ENCODE measurements at regions not wholly inside any gene's neighbourhood (a gene's known extent, or its start where the extent isn't known, plus 50 kb on each side); places are given as distances from the start of the nearest gene placed in this dataset.

- H3K36me3 ChIP-seq (ENCODE audit: insufficient read depth, low read length) = no peaks in the 10 kb centered on the region
- H3K27ac ChIP-seq (ENCODE audit: low read depth, low read length) = no peak overlapping the region
- H2AFZ ChIP-seq (ENCODE audit: low read length, unreplicated experiment) = no peak overlapping the region
- no peaks in the 10 kb centered on the region for H3K27me3 ChIP-seq (ENCODE audit: insufficient read depth, low read length)
- no peaks in the 10 kb centered on the region for H3K79me2 ChIP-seq (ENCODE audit: control insufficient read depth, insufficient read depth, low read length, unreplicated experiment)
- no peak overlapping the region for H3K4me3 ChIP-seq (ENCODE audit: low read depth, low read length)
- no peaks in the 10 kb centered on the region for H3K4me1 ChIP-seq (ENCODE audit: control insufficient read depth, insufficient read depth, low read length, unreplicated experiment)
Observed at GRCh38 chr3:30084971-30085403, 521.4 kb upstream of the TGFBR2 start.

GRCh38 chr3:30085486-30085885, 520.9 kb upstream of the TGFBR2 start:
- no peaks in the 10 kb centered on the region for H3K79me2 ChIP-seq (ENCODE audit: control insufficient read depth, insufficient read depth, low read length, unreplicated experiment)
- no peaks in the 10 kb centered on the region for H3K4me1 ChIP-seq (ENCODE audit: control insufficient read depth, insufficient read depth, low read length, unreplicated experiment)
- no peak overlapping the region for H2AFZ ChIP-seq (ENCODE audit: low read length, unreplicated experiment)
- H3K36me3 ChIP-seq (ENCODE audit: insufficient read depth, low read length) = no peaks in the 10 kb centered on the region
- no peak overlapping the region for H3K27ac ChIP-seq (ENCODE audit: low read depth, low read length)
- no peak overlapping the region for H3K4me3 ChIP-seq (ENCODE audit: low read depth, low read length)
- H3K27me3 ChIP-seq (ENCODE audit: insufficient read depth, low read length) = no peaks in the 10 kb centered on the region

- Histone ChIP-seq H3K36me3 (ENCODE audit: insufficient read depth, low read length) (no peaks in the 10 kb centered on the region), H3K27me3 (ENCODE audit: insufficient read depth, low read length) (no peaks in the 10 kb centered on the region), H3K4me1 (ENCODE audit: control insufficient read depth, insufficient read depth, low read length, unreplicated experiment) (peaks cover 9% of the 10 kb centered on the region), H3K79me2 (ENCODE audit: control insufficient read depth, insufficient read depth, low read length, unreplicated experiment) (no peaks in the 10 kb centered on the region), H3K27ac (ENCODE audit: low read depth, low read length) (no peak overlapping the region), H3K4me3 (ENCODE audit: low read depth, low read length) (no peak overlapping the region), H2AFZ (ENCODE audit: low read length, unreplicated experiment) (no peak overlapping the region)
Observed at GRCh38 chr3:30091686-30092085, 514.7 kb upstream of the TGFBR2 start.

GRCh38 chr3:30097022-30097650, 509.3 kb upstream of the TGFBR2 start:
- Histone ChIP-seq H3K79me2 (ENCODE audit: control insufficient read depth, insufficient read depth, low read length, unreplicated experiment) (no peaks in the 10 kb centered on the region), H2AFZ (ENCODE audit: low read length, unreplicated experiment) (peak overlapping the region; percentile 3), H3K4me3 (ENCODE audit: low read depth, low read length) (no peak overlapping the region), H3K27me3 (ENCODE audit: insufficient read depth, low read length) (no peaks in the 10 kb centered on the region), H3K36me3 (ENCODE audit: insufficient read depth, low read length) (no peaks in the 10 kb centered on the region), H3K4me1 (ENCODE audit: control insufficient read depth, insufficient read depth, low read length, unreplicated experiment) (peaks cover 37% of the 10 kb centered on the region), H3K27ac (ENCODE audit: low read depth, low read length) (peak overlapping the region; percentile 73; the same call in 1 of the 2 replicates)

- Histone ChIP-seq H3K79me2 (ENCODE audit: control insufficient read depth, insufficient read depth, low read length, unreplicated experiment) (no peaks in the 10 kb centered on the region), H3K27ac (ENCODE audit: low read depth, low read length) (peak overlapping the region; percentile 73), H3K27me3 (ENCODE audit: insufficient read depth, low read length) (no peaks in the 10 kb centered on the region), H3K36me3 (ENCODE audit: insufficient read depth, low read length) (no peaks in the 10 kb centered on the region), H2AFZ (ENCODE audit: low read length, unreplicated experiment) (no peak overlapping the region), H3K4me3 (ENCODE audit: low read depth, low read length) (peak overlapping the region; percentile 4; the same call in 1 of the 2 replicates), H3K4me1 (ENCODE audit: control insufficient read depth, insufficient read depth, low read length, unreplicated experiment) (peaks cover 37% of the 10 kb centered on the region)
Observed at GRCh38 chr3:30098243-30098642, 508.2 kb upstream of the TGFBR2 start.

- H3K27ac ChIP-seq (ENCODE audit: low read depth, low read length) = peak overlapping the region; percentile 73
- no peak overlapping the region for H2AFZ ChIP-seq (ENCODE audit: low read length, unreplicated experiment)
- peak overlapping the region; percentile 4; the same call in 1 of the 2 replicates for H3K4me3 ChIP-seq (ENCODE audit: low read depth, low read length)
- H3K27me3 ChIP-seq (ENCODE audit: insufficient read depth, low read length) = no peaks in the 10 kb centered on the region
- peaks cover 37% of the 10 kb centered on the region for H3K4me1 ChIP-seq (ENCODE audit: control insufficient read depth, insufficient read depth, low read length, unreplicated experiment)
- H3K79me2 ChIP-seq (ENCODE audit: control insufficient read depth, insufficient read depth, low read length, unreplicated experiment) = no peaks in the 10 kb centered on the region
- H3K36me3 ChIP-seq (ENCODE audit: insufficient read depth, low read length) = no peaks in the 10 kb centered on the region
Observed at GRCh38 chr3:30098653-30099455, 507.5 kb upstream of the TGFBR2 start.

- H3K36me3 ChIP-seq (ENCODE audit: insufficient read depth, low read length) = no peaks in the 10 kb centered on the region
- no peak overlapping the region for H3K27ac ChIP-seq (ENCODE audit: low read depth, low read length)
- H3K4me3 ChIP-seq (ENCODE audit: low read depth, low read length) = no peak overlapping the region
- no peaks in the 10 kb centered on the region for H3K27me3 ChIP-seq (ENCODE audit: insufficient read depth, low read length)
- H3K4me1 ChIP-seq (ENCODE audit: control insufficient read depth, insufficient read depth, low read length, unreplicated experiment) = peaks cover 27% of the 10 kb centered on the region
- no peaks in the 10 kb centered on the region for H3K79me2 ChIP-seq (ENCODE audit: control insufficient read depth, insufficient read depth, low read length, unreplicated experiment)
- no peak overlapping the region for H2AFZ ChIP-seq (ENCODE audit: low read length, unreplicated experiment)
Observed at GRCh38 chr3:30102356-30102755, 504.0 kb upstream of the TGFBR2 start.

GRCh38 chr3:30103186-30103585, 503.2 kb upstream of the TGFBR2 start:
- peaks cover 19% of the 10 kb centered on the region for H3K4me1 ChIP-seq (ENCODE audit: control insufficient read depth, insufficient read depth, low read length, unreplicated experiment)
- H3K79me2 ChIP-seq (ENCODE audit: control insufficient read depth, insufficient read depth, low read length, unreplicated experiment) = no peaks in the 10 kb centered on the region
- no peaks in the 10 kb centered on the region for H3K36me3 ChIP-seq (ENCODE audit: insufficient read depth, low read length)
- no peak overlapping the region for H2AFZ ChIP-seq (ENCODE audit: low read length, unreplicated experiment)
- H3K4me3 ChIP-seq (ENCODE audit: low read depth, low read length) = no peak overlapping the region
- no peaks in the 10 kb centered on the region for H3K27me3 ChIP-seq (ENCODE audit: insufficient read depth, low read length)
- H3K27ac ChIP-seq (ENCODE audit: low read depth, low read length) = no peak overlapping the region

GRCh38 chr3:30107531-30107930, 498.9 kb upstream of the TGFBR2 start:
- Histone ChIP-seq H2AFZ (ENCODE audit: low read length, unreplicated experiment) (no peak overlapping the region), H3K4me1 (ENCODE audit: control insufficient read depth, insufficient read depth, low read length, unreplicated experiment) (peaks cover 3% of the 10 kb centered on the region), H3K36me3 (ENCODE audit: insufficient read depth, low read length) (no peaks in the 10 kb centered on the region), H3K27ac (ENCODE audit: low read depth, low read length) (no peak overlapping the region), H3K4me3 (ENCODE audit: low read depth, low read length) (no peak overlapping the region), H3K27me3 (ENCODE audit: insufficient read depth, low read length) (no peaks in the 10 kb centered on the region), H3K79me2 (ENCODE audit: control insufficient read depth, insufficient read depth, low read length, unreplicated experiment) (no peaks in the 10 kb centered on the region)

GRCh38 chr3:30112411-30112810, 494.0 kb upstream of the TGFBR2 start:
- no peaks in the 10 kb centered on the region for H3K79me2 ChIP-seq (ENCODE audit: control insufficient read depth, insufficient read depth, low read length, unreplicated experiment)
- H3K4me1 ChIP-seq (ENCODE audit: control insufficient read depth, insufficient read depth, low read length, unreplicated experiment) = peaks cover 19% of the 10 kb centered on the region
- no peaks in the 10 kb centered on the region for H3K36me3 ChIP-seq (ENCODE audit: insufficient read depth, low read length)
- no peak overlapping the region for H3K4me3 ChIP-seq (ENCODE audit: low read depth, low read length)
- no peaks in the 10 kb centered on the region for H3K27me3 ChIP-seq (ENCODE audit: insufficient read depth, low read length)
- H3K27ac ChIP-seq (ENCODE audit: low read depth, low read length) = no peak overlapping the region
- H2AFZ ChIP-seq (ENCODE audit: low read length, unreplicated experiment) = peak overlapping the region; percentile 47
